Choroid plexus epithelial cell (primary cell): ENCODE measurements at regions not wholly inside any gene's neighbourhood (a gene's known extent, or its start where the extent isn't known, plus 50 kb on each side); places are given as distances from the start of the nearest gene placed in this dataset.

ENCODE experiments used
- DNase-seq: peaks from one replicate; pipeline ENCODE4 v3.0.0-alpha.2; 2010; ENCODE audit warnings: low read depth
- H3K4me3 ChIP-seq: 2 replicates; pipeline ENCODE4 v1.5.1; 2011; ENCODE audit warnings: low read depth, mild to moderate bottlenecking, control low read depth, low read length, moderate library complexity
- TF ChIP-seq, protein P1 (sequence below): conservative IDR thresholded peaks from 2 replicates; pipeline ENCODE4 v1.5.1; 2011; ENCODE audit warnings: low read depth, mild to moderate bottlenecking, control low read depth, inconsistent platforms, low read length, moderate library complexity

DNA sequence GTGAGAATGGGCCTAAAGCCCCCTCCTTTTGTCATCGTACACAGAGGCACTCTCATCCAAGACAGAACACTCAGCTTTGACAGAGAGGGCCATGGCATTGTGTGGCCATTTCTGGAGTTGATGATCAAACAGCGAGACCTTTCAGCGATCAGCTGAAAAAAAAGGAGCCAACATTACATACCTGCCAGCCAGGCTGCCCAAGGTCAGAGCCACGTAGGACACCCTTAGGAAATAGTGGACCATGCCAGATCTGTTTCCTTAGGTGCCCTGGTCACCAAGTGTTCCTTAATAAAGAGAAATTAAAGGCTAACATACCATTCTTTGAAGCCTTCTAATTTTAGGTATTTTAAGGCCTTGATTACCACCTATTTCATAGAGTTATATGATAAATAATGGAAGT, 105.5 kb upstream of the PRLR start:
- TF ChIP-seq, protein P1, sequence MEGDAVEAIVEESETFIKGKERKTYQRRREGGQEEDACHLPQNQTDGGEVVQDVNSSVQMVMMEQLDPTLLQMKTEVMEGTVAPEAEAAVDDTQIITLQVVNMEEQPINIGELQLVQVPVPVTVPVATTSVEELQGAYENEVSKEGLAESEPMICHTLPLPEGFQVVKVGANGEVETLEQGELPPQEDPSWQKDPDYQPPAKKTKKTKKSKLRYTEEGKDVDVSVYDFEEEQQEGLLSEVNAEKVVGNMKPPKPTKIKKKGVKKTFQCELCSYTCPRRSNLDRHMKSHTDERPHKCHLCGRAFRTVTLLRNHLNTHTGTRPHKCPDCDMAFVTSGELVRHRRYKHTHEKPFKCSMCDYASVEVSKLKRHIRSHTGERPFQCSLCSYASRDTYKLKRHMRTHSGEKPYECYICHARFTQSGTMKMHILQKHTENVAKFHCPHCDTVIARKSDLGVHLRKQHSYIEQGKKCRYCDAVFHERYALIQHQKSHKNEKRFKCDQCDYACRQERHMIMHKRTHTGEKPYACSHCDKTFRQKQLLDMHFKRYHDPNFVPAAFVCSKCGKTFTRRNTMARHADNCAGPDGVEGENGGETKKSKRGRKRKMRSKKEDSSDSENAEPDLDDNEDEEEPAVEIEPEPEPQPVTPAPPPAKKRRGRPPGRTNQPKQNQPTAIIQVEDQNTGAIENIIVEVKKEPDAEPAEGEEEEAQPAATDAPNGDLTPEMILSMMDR: no peak
- DNase-seq: no peak
- H3K4me3 ChIP-seq: no peak overlapping the region

DNA sequence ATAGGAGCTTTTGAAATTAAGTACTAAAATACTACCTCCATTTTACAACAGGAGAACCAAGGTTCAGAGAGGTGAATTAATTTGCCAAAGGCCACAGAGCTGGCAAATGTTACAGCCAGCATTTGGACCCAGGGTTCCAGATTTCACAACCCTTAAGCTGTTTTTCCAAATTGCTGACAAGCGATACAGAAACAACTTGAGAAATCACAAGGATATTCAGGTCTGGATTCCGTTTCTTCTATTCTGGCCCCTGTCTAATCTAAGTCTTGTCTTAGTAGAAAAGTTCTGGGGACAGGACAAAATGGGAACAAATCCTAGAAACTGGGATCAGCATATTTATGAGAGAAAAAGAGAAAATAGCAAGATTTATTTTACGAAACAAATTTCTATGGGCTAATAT, 103.1 kb upstream of the PRLR start:
- no peak overlapping the region for H3K4me3 ChIP-seq
- DNase-seq: no peak
- TF ChIP-seq, protein P1: no peak

DNA sequence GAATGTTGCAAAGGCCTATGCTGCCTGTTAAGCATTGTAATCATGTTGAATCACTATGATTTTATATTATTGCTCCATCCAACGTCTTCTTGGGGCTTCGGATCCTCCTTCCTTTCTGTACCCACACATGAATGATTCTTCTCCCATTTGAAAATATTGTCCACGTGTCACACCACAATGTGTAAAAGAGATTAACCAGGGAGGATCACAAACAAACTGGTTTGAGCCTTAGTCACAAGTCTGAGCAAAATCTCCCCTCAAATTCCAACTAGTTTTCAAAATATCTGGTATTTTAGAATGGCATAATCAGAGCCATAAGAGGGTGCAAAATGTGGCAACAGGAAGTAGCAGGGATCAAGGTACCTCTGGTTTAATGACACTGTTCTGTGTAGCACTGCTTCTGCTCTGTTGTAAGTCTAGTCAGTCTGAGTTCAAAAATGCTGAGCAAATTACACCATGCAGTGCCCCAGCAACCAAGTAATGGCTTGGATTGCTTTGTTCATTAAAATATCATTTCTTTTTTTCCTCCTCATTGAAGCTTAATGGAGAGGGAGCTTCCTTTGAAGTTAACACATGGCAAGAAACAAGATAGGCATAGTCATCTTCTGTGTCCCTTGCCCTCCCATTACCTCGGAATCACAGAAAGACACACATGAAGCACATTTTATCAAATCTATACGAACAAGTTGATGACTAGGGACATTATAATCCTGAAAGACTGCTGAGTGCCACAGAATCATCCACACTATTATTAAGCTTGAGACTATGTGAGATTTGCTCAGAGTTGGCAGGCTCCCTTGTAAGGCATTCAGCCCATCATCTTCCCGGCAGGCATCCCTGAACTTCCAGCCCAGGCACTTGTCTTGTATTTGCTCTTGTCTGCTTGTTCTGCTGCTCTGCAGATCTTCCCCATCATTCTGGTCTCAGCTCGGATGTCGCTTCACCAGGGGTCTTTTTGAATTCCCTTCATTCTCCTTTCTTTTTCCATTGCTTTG, 102.0 kb upstream of the PRLR start:
- TF ChIP-seq, protein P1: no peak
- H3K4me3 ChIP-seq: no peak overlapping the region
- DNase-seq: no peak

DNA sequence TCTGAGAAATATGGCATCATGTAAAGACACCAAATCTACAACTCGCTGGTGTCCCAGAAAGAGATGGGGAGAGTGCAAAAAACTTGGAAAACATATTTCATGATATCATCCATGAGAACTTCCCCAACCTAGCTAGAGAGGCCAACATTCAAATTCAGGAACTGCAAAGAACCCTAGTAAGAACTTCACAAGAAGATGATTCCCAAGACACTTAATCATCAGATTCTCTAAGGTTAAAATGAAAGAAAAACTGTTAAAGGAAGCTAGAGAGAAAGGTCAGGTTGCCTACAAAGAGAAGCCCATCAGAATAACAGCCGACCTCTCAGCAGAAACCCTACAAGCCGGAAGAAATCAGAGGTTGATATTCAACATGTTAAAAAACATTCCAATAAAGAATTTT, 95.5 kb upstream of the PRLR start:
- TF ChIP-seq, protein P1: no peak
- no peak for DNase-seq
- no peak overlapping the region for H3K4me3 ChIP-seq

DNA sequence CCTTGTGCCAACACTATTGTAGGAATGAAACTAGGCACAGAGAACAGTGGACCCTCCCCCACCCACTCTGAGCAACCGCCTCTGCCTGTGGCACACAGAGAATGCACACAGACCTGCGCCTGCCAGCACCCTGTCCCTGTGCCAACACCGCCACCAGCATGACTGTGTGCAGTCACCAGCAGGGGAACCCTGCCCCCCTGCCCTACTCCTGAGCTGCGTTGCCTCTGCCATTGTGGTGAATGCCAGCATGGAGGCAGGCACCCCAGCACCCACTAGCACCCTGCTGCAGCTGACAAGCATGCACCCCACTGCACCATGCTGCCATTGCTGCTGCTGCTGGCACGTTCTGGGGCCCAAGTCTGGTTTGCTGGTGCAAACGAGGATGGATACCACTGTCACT, 94.4 kb upstream of the PRLR start:
- DNase-seq: no peak
- TF ChIP-seq, protein P1: no peak

DNA sequence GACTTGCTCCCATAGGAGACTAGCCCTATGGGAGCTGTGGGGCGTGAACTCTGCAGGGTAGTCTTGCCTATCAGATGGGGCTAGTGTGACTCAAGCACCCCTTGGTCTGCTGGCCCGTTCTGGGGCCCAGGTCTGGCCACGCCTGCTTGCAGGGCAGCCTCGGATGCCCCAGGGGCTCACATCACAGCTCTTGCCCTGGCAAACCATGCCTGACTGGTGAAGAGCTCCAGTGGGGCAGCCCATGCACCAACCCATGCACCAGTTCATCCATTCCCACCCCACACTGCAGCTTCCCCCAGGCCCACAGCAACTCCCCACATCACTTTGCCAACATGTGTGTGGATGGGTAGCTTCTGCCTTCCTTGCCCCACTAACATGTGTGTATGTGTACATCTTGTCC, 93.9 kb upstream of the PRLR start:
- no peak overlapping the region for H3K4me3 ChIP-seq
- no peak for DNase-seq
- TF ChIP-seq, protein P1: no peak

More for the DNA sequence above, 94.4 kb upstream of the PRLR start:
- H3K4me3 ChIP-seq: no peak overlapping the region

DNA sequence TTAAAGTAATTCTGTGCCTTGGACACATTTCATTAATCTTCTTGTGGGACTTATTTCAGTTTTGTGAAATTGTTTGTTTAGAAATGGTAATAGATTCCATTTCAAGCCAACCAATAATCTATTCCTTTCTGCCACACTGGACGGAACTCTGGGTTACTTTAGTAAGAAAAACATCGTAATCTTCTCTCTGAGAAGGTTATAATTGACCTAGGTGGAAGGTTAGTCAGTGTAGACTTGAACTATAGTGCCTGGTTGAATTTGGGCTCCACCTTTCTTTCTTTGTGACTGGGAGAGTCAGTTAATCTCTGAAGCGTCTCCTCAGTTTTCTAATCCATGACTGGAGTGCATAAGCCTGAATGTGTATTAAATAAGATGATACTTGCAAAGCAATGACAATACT, 89.7 kb upstream of the PRLR start:
- TF ChIP-seq, protein P1: no peak
- DNase-seq: no peak
- no peak overlapping the region for H3K4me3 ChIP-seq
